Large intestine (tissue), 3 donors: ENCODE measurements at regions not wholly inside any gene's neighbourhood (a gene's known extent, or its start where the extent isn't known, plus 50 kb on each side); places are given as distances from the start of the nearest gene placed in this dataset.

Experiments
- DNase-seq, 2 donors: peaks; one replicate each; pipeline versions ENCODE4 v3.0.0 to v3.0.0-alpha.2; 2013
- H3K27ac ChIP-seq: one replicate; pipeline ENCODE4 v1.5.1; 2013; ENCODE audit warnings: low read length
- H3K27me3 ChIP-seq: 2 replicates; pipeline ENCODE4 v1.6.1; 2013; ENCODE audit warnings: low read length; ENCODE audit not compliant: control insufficient read depth, insufficient read depth
- H3K36me3 ChIP-seq: 2 replicates; pipeline ENCODE4 v1.6.1; 2013; ENCODE audit warnings: low read length; ENCODE audit not compliant: control insufficient read depth, insufficient read depth
- H3K4me1 ChIP-seq: one replicate; pipeline ENCODE4 v1.6.1; 2013; ENCODE audit warnings: low read length; ENCODE audit not compliant: control insufficient read depth, insufficient read depth
- H3K4me3 ChIP-seq: one replicate; pipeline ENCODE4 v1.5.1; 2013; ENCODE audit warnings: low read length
- H3K9me3 ChIP-seq: one replicate; pipeline ENCODE4 v1.6.1; 2013; ENCODE audit warnings: mild to moderate bottlenecking, low read depth, low read length, moderate library complexity; ENCODE audit not compliant: control insufficient read depth
- WGBS: methylation state at CpG from one replicate; pipeline ENCODE4 v1.1.5; 2013; ENCODE audit warnings: low lambda C conversion rate; ENCODE audit not compliant: insufficient coverage; 5-methylcytosine and 5-hydroxymethylcytosine counted together

DNA sequence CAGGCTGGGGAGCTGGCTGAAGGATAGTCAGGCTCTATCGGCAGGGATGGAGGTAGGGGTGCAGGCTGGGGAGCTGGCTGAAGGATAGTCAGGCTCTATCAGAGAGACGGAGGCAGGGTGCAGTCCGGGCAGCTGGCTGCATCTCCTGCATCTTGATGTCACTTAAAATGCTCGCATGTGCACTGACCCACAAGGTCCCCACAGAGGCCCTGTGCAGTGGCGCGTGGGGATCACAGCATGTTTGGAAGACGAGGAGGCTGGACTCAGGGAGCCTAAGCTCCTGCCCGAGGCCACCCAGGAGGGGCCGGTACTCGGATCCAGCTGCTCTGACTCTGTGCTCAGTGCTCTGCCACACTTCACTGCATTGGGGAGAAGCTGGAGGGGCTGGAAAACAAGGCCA lies 189.0 kb upstream of the HDAC4 start:
- no peak overlapping the region for H3K4me3 ChIP-seq
- H3K27ac ChIP-seq: no peak overlapping the region
- H3K9me3 ChIP-seq: no peaks in the 10 kb centered on the region
- no CpG with 5 or more reads among the region's 10 CpGs for WGBS
- no peaks in the 10 kb centered on the region for H3K36me3 ChIP-seq
- DNase-seq: no peak
- no peaks in the 10 kb centered on the region for H3K4me1 ChIP-seq
- no peaks in the 10 kb centered on the region for H3K27me3 ChIP-seq

DNA sequence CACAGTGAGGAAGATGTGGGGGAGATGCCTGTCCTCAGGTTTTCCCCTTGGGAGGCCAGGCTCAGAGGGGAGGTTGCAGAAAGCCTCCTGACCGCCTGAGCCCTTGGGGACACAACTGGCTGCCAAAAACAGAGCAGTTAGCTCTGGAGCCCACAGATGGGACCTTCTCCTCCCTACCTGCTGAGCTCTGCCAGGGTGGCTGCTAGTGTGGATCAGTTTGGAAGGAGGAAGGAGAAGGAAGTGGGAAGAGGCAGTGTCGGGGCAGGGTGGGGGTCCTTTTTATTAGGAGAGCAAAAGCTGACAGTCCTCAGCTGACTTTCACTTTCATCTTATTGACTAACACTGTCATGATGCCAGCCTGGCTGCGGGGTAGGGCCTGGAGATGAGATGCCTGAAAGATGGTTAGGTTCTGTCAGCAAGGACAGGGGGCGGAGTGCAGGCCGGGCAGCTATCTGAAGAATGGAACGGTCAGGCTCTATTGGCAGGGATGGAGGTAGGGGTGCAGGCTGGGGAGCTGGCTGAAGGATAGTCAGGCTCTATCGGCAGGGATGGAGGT lies 188.5 kb upstream of the HDAC4 start:
- no peak overlapping the region for H3K27ac ChIP-seq
- H3K9me3 ChIP-seq: no peaks in the 10 kb centered on the region
- H3K4me1 ChIP-seq: no peaks in the 10 kb centered on the region
- DNase-seq: no peak
- H3K36me3 ChIP-seq: no peaks in the 10 kb centered on the region
- no peaks in the 10 kb centered on the region for H3K27me3 ChIP-seq
- no peak overlapping the region for H3K4me3 ChIP-seq
- 100% methylated on average over 1 of the region's 7 CpGs for WGBS

DNA sequence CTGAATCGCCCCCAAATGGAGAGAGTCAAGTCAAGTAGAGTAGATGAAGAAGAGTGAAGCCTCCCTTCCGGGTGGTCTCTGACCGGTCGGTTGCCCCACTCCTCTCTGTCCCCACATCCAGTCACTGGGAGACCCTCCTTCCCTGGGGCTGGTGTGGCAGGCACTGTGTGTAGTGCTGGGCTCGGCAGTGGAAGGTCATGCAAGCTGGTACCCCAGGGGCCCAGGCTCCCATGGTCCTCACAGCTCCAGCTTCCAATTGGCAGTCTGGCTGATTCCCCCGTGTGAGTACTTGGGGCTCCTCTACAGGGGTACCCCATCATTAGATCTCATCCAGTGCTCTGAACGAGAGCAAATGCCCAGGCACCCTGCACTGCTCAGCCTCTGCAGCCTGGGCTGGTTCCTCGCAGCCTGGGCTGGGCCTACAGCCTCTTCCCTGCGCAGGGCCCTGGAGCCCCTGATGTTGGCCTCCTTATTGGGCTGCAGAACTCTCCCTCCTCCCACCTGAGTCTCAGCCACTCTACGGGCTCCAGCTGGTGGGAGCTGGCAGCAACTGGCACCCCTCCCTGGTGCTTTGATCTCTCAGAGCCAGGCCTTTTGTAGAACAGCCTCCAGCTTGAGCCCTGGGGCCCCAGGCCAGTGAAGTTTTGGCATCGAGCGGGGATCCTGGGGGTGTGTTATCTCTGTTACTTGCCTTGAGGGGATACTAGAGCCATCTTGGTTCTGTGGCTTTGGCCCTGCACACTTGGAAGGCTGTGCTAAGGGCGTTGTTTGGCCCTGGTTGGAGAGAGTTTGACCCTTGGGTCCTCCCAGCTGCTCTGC lies 187.8 kb upstream of the HDAC4 start:
- WGBS: 60% methylated on average over 1 of the region's 13 CpGs
- Histone ChIP-seq H3K9me3 (no peaks in the 10 kb centered on the region), H3K27ac (no peak overlapping the region), H3K36me3 (no peaks in the 10 kb centered on the region), H3K4me3 (no peak overlapping the region), H3K4me1 (no peaks in the 10 kb centered on the region), H3K27me3 (no peaks in the 10 kb centered on the region)
- no peak for DNase-seq

DNA sequence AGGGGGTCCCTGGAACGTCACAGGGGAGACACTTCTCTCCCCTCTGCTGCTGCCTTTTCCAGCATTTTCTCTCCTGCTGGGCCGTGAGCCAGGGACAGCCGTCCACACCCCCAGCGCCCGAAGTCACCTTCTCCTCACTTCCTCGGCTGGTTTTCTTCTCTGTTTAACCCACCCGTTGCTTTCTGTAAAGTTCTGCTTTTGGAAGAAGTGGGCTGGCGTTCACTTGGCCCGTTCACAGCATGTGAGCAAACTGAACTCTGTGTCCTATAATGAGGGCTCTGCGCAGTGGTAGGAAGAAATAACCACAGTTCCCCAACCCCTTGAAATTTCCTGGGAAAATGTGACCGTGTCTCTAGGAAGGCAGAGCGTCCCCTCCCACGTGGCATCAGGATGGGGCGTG lies 187.0 kb upstream of the HDAC4 start:
- H3K4me1 ChIP-seq: no peaks in the 10 kb centered on the region
- DNase-seq: no peak
- H3K27me3 ChIP-seq: no peaks in the 10 kb centered on the region
- no peaks in the 10 kb centered on the region for H3K9me3 ChIP-seq
- 53% methylated on average over 2 of the region's 14 CpGs for WGBS
- no peak overlapping the region for H3K4me3 ChIP-seq
- no peak overlapping the region for H3K27ac ChIP-seq
- no peaks in the 10 kb centered on the region for H3K36me3 ChIP-seq

DNA sequence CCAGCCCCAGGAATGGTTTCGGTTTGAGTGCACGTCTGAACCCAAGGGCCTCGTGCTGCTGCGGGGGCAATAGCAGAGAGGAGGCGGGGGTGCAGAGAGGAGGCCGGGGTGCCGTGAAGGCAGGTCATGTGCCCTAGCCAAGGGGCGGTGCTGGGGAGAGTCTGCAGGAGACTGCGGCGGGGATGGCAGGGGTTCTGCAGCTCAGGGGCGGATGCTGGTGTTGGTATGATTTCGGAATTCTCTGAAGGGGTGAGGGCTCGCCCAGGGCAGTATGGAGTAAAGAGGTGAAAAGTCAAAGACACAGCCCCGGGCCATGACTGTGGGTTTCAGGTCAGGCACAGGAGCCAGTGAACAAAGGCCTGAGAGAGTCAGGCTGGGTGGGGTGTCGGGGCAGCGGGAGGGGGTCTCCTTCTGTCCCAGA lies 186.5 kb upstream of the HDAC4 start:
- H3K36me3 ChIP-seq: no peaks in the 10 kb centered on the region
- DNase-seq: no peak

DNA sequence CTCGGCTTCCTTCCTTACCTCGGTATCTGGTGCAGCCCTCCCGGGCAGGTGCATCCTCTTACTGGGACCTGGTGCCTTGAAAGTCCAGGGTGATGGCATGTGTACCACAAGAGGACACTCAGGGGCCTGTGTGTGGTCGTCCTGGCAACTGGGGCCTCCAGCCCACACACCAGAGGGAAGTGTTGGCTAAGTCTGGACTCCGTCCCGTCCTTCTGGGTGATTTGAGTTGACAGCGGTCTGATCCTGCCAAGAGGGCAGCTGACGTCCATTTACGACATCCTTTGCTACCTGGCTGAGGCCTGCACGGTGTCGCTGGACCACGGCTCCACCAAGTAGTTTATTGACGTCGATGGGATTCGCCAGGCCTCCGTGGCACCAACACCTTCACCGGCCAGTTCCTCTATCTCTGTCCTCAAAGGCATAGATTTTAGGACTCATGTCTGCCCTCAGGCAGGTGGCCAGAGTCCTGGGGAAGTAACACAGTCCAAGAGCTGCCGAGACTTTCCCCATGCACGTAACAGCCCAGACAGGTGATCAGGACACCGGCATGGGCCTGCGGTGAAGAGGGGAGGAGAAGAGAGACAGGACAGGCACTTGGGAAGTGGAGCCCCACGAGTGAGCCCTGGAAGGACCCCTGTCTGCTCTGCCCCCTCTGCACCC lies 186.0 kb upstream of the HDAC4 start:
- no peaks in the 10 kb centered on the region for H3K36me3 ChIP-seq
- no peaks in the 10 kb centered on the region for H3K4me1 ChIP-seq
- DNase-seq: no peak
- H3K4me3 ChIP-seq: no peak overlapping the region
- no peak overlapping the region for H3K27ac ChIP-seq
- no CpG with 5 or more reads among the region's 22 CpGs for WGBS
- H3K27me3 ChIP-seq: no peaks in the 10 kb centered on the region
- H3K9me3 ChIP-seq: no peaks in the 10 kb centered on the region

More for the DNA sequence above, 186.5 kb upstream of the HDAC4 start:
- Histone ChIP-seq H3K9me3 (no peaks in the 10 kb centered on the region), H3K4me3 (no peak overlapping the region), H3K27ac (no peak overlapping the region), H3K4me1 (no peaks in the 10 kb centered on the region), H3K27me3 (no peaks in the 10 kb centered on the region)
- no CpG with 5 or more reads among the region's 16 CpGs for WGBS

DNA sequence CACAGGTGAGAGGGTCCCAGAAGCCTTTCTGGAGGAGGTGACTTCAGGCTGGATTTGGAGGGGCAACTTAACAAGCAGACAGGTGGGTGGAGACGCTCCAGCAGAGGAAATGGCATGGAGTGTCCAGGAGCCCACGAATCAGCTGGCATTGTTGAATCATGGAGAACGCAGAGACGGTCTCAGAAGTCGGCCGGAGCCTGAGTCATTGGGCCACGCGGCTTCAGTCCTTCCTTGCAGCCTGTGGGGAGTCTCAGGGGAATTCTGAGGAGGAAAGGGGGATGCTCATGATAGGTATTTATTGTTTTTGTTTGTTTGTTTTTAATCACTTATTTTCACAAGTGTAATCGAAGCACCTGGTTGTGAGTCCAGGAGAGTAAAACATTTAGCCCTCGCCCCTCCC lies 184.6 kb upstream of the HDAC4 start:
- Histone ChIP-seq H3K27ac (no peak overlapping the region), H3K36me3 (no peaks in the 10 kb centered on the region), H3K9me3 (no peaks in the 10 kb centered on the region), H3K4me3 (no peak overlapping the region), H3K27me3 (no peaks in the 10 kb centered on the region), H3K4me1 (no peaks in the 10 kb centered on the region)
- WGBS: no CpG with 5 or more reads among the region's 10 CpGs
- no peak for DNase-seq

DNA sequence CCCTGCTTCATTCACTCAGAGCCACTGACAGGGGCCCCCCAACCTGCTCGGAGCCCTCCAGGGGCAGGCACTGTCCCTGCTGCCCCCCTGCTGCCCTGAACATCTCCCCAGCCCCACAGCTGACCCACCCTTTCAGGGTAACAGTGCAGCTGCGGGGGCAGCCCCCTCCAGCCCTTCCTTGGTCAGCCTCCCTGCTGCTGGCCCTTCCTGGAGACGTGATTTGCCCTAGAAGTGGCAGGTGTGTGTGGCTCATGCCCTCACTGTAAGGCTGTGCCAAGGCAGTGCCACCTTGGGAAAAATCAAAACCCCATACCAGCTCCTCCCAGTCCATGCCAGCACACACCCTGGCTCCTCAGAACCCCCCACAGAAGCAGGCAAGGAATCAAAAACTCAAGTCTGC lies 184.2 kb upstream of the HDAC4 start:
- Histone ChIP-seq H3K9me3 (no peaks in the 10 kb centered on the region), H3K27me3 (no peaks in the 10 kb centered on the region), H3K4me3 (no peak overlapping the region), H3K4me1 (no peaks in the 10 kb centered on the region), H3K36me3 (no peaks in the 10 kb centered on the region), H3K27ac (no peak overlapping the region)
- no peak for DNase-seq
- WGBS: no CpG with 5 or more reads among the region's 3 CpGs

DNA sequence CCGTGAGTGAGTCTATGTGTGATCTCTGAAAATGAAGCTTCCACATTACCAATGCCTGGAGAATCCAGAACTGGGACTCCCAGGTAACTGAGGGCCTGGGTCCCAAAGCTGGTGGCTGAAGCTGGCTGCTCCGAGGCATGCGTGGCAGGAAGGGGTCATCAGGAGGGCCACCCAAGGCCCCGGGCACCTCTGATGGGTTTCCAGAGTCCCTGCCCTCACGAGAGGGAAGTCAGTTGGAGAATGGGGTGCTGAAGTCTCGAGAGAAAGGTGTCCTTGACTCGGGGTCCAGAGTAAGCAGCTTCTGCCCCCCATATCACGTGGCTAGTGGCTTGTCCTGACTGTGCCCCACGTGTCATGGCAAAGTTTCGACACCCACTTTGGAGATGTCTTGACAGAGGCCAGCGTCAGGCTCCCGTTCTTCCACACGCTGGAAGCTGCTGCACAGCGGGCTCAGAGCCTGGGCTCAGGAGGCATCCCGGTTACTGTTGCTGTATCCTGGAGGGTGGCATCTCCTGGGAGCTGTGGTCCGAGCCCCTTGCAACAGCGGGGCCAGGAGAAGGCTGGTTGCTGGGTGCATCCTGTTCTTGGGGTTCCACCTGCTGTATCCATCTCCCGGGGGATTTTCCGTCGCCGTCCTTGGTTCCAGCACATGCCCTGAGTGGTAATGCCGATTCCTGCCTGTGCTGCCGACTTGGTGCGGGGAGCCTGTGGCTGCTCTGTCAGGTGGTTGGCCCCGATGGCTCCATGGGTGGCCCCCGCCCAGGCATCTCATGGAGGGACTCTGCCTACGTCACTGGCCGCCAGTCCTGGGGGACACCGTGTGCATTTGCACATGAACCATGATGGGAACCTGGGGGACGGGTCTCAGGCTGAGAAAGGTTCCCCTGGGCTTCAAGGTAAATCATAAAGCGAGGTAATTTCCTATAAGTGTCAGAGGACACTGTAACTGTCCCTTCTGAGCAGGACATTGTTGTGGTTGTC lies 183.3 kb upstream of the HDAC4 start:
- Histone ChIP-seq H3K27me3 (no peaks in the 10 kb centered on the region), H3K27ac (no peak overlapping the region), H3K9me3 (no peaks in the 10 kb centered on the region), H3K36me3 (no peaks in the 10 kb centered on the region), H3K4me1 (no peaks in the 10 kb centered on the region), H3K4me3 (no peak overlapping the region)
- WGBS: no CpG with 5 or more reads among the region's 31 CpGs
- DNase-seq: no peak
